Spleen (tissue), 11 donors: ENCODE measurements at regions not wholly inside any gene's neighbourhood (a gene's known extent, or its start where the extent isn't known, plus 50 kb on each side); places are given as distances from the start of the nearest gene placed in this dataset.

ENCODE experiments used
- DNase-seq: peaks from one replicate; pipeline ENCODE4 v3.0.0-alpha.2; 2020
- H3K27ac ChIP-seq, 8 donors: fragments of 200-600 bp; sonication (generic) in 7 of 8; 1 replicate in 4 of 8; 2 replicates in 4 of 8; pipeline versions ENCODE4 v1.5.0 to v1.8.0; 2016 to 2021; ENCODE audit warnings: inconsistent platforms in 4 of 8, mild to moderate bottlenecking in 4 of 8, moderate library complexity in 1 of 8
- H3K27me3 ChIP-seq, 7 donors: fragments of 200-600 bp; sonication (generic) in 6 of 7; replicated peaks in 1 of 7; 1 replicate in 4 of 7; 2 replicates in 3 of 7; pipeline versions ENCODE4 v1.5.0 to v1.8.0; 2016 to 2021; ENCODE audit warnings: inconsistent platforms in 3 of 7, mild to moderate bottlenecking in 1 of 7
- H3K36me3 ChIP-seq, 6 donors: fragments of 200-600 bp; sonication (generic) in 5 of 6; 1 replicate in 4 of 6; 2 replicates in 2 of 6; pipeline versions ENCODE4 v1.5.0 to v1.8.0; 2016 to 2021; ENCODE audit warnings: inconsistent platforms in 2 of 6
- H3K4me1 ChIP-seq, 6 donors: fragments of 200-600 bp; sonication (generic) in 5 of 6; 1 replicate in 3 of 6; 2 replicates in 3 of 6; pipeline versions ENCODE4 v1.5.0 to v1.8.0; 2016 to 2021; ENCODE audit warnings: inconsistent platforms in 3 of 6
- H3K4me3 ChIP-seq, 8 donors: fragments of 200-600 bp; sonication (generic) in 7 of 8; 1 replicate in 4 of 8; 2 replicates in 4 of 8; pipeline versions ENCODE4 v1.5.0 to v1.8.0; 2016 to 2021; ENCODE audit warnings: inconsistent platforms in 4 of 8, mild to moderate bottlenecking in 4 of 8, moderate library complexity in 2 of 8
- H3K9me3 ChIP-seq, 8 donors: fragments of 200-600 bp; sonication (generic) in 7 of 8; 1 replicate in 4 of 8; 2 replicates in 4 of 8; pipeline versions ENCODE4 v1.5.0 to v1.8.0; 2016 to 2021; ENCODE audit warnings: inconsistent platforms in 4 of 8
- CTCF ChIP-seq, 11 experiments: fragments of 200-600 bp in 7 of 11; fragments of 450-650 bp in 4 of 11; sonication (generic) in 4 of 11; IDR thresholded peaks in 8 of 11; conservative IDR thresholded peaks in 3 of 11; 1 replicate in 7 of 11; 2 replicates in 4 of 11; pipeline versions ENCODE4 v1.4.0 to v1.8.0; 2016 to 2021; ENCODE audit warnings: antibody characterized with exemption in 11 of 11, inconsistent platforms in 4 of 11, mild to moderate bottlenecking in 1 of 11
- POLR2A ChIP-seq, 3 donors: fragments of 450-650 bp; IDR thresholded peaks; one replicate each; pipeline ENCODE4 v1.5.1; 2017; ENCODE audit warnings: antibody characterized with exemption in 3 of 3, mild to moderate bottlenecking in 1 of 3
- POLR2AphosphoS5 ChIP-seq, 3 donors: sonication (generic); formaldehyde crosslinking; IDR thresholded peaks; one replicate each; pipeline ENCODE4 v1.5.1; 2017; ENCODE audit warnings: antibody characterized with exemption in 3 of 3
- WGBS, 5 donors: extraction: QIAGEN DNeasy Blood & Tissue Kit in 3 of 5; methylation state at CpG; one replicate each; pipeline versions ENCODE4 v1.1.5 to v1.1.7; 2013 to 2018; 5-methylcytosine and 5-hydroxymethylcytosine counted together
- intact Hi-C: fragments of 100-400 bp; cut with DNase I; formaldehyde crosslinking; loops from one replicate; pipeline ENCODE4 v1.15.0; 2023; ENCODE audit warnings: low total_unique reads
- donor health status: healthy with polysubstance abuse.
- donor health status: DM: no; HTN: no; CAD: no; lungs with moderate emphysema.
- donor health status: DM: no; HTN: no; CAD: no.
- donor health status: Bipolar disorder and iron deficiency.
- donor health status: healthy.
- donor health status: DM: no; HTN: no; CAD: no.
- donor health status: DM: yes; HTN: yes; CAD: no.

GRCh38 chr20:19823216-19823615 is 65.2 kb downstream of the RIN2 start:
- Histone ChIP-seq H3K36me3 (no peaks in the 10 kb centered on the region), H3K27me3 (no peaks in the 10 kb centered on the region), H3K4me1 (peaks cover 11 to 72% (median 37%) of the 10 kb centered on the region in 6 donors), H3K9me3 (peaks cover 0 to 10% (median 6%) of the 10 kb centered on the region in 8 donors), H3K4me3 (no peak overlapping the region), H3K27ac (peak overlapping the region in 7 of 8 donors; percentile 39 to 79 (median 70))
- intact Hi-C loops, result no loop called here
- no peak for TF ChIP-seq POLR2A (IDR thresholded peaks at IDR 0.05)
- no peak for TF ChIP-seq CTCF (IDR thresholded peaks at IDR 0.05 in 8 of 11, conservative IDR thresholded peaks at IDR 0.05 in 3 of 11)
- no peak for TF ChIP-seq POLR2AphosphoS5 (IDR thresholded peaks at IDR 0.05)
- DNase-seq, result no peak
- 77 to 90% (median 84%) methylated on average over 5 of the region's 5 CpGs for WGBS, 5 donors

GRCh38 chr20:19823971-19824370 is 65.9 kb downstream of the RIN2 start:
- Histone ChIP-seq H3K4me3 (peak overlapping the region in 1 of 8 donors; percentile 10), H3K4me1 (peaks cover 19 to 80% (median 45%) of the 10 kb centered on the region in 6 donors), H3K9me3 (peaks cover 0 to 8% (median 3%) of the 10 kb centered on the region in 8 donors), H3K27ac (peak overlapping the region in 7 of 8 donors; percentile 39 to 79 (median 70)), H3K36me3 (no peaks in the 10 kb centered on the region), H3K27me3 (no peaks in the 10 kb centered on the region)
- no peak for DNase-seq
- TF ChIP-seq POLR2AphosphoS5 (IDR thresholded peaks at IDR 0.05) (peak in 2 of 3 donors; percentile 44 to 81), CTCF (IDR thresholded peaks at IDR 0.05 in 8 of 11, conservative IDR thresholded peaks at IDR 0.05 in 3 of 11) (no peak)
- intact Hi-C loops, result no loop called here
- WGBS, 5 donors, result 41 to 67% (median 56%) methylated on average over 4 to 10 of the region's 10 CpGs

GRCh38 chr20:19824861-19825260 is 66.8 kb downstream of the RIN2 start:
- intact Hi-C loops, result no loop called here
- Histone ChIP-seq H3K36me3 (no peaks in the 10 kb centered on the region), H3K4me1 (peaks cover 20 to 87% (median 52%) of the 10 kb centered on the region in 6 donors), H3K4me3 (no peak overlapping the region), H3K27ac (peak overlapping the region in 6 of 8 donors; percentile 39 to 79 (median 74)), H3K27me3 (no peaks in the 10 kb centered on the region), H3K9me3 (no peaks in the 10 kb centered on the region)
- no peak for DNase-seq
- TF ChIP-seq POLR2AphosphoS5 (IDR thresholded peaks at IDR 0.05) (no peak), CTCF (IDR thresholded peaks at IDR 0.05 in 8 of 11, conservative IDR thresholded peaks at IDR 0.05 in 3 of 11) (no peak), POLR2A (IDR thresholded peaks at IDR 0.05) (no peak)
- 88 to 97% (median 94%) methylated on average over 3 of the region's 3 CpGs for WGBS, 5 donors

- H3K36me3 ChIP-seq, result no peaks in the 10 kb centered on the region
- H3K4me1 ChIP-seq, result peaks cover 20 to 77% (median 49%) of the 10 kb centered on the region in 6 donors
- WGBS, 5 donors, result 89 to 99% (median 91%) methylated on average over 3 of the region's 3 CpGs
- intact Hi-C loops, result no loop called here
- H3K4me3 ChIP-seq, result no peak overlapping the region
- H3K27me3 ChIP-seq, result no peaks in the 10 kb centered on the region
- no peak overlapping the region for H3K27ac ChIP-seq
- no peak for DNase-seq
- TF ChIP-seq CTCF (IDR thresholded peaks at IDR 0.05 in 8 of 11, conservative IDR thresholded peaks at IDR 0.05 in 3 of 11), result no peak
- no peak for TF ChIP-seq POLR2AphosphoS5 (IDR thresholded peaks at IDR 0.05)
- no peak for TF ChIP-seq POLR2A (IDR thresholded peaks at IDR 0.05)
- no peaks in the 10 kb centered on the region for H3K9me3 ChIP-seq
Observed at GRCh38 chr20:19826179-19826914, 68.3 kb downstream of the RIN2 start.
